ENCODE measurements at regions not wholly inside any gene's neighbourhood (a gene's known extent, or its start where the extent isn't known, plus 50 kb on each side); places are given as distances from the start of the nearest gene placed in this dataset.

DNA sequence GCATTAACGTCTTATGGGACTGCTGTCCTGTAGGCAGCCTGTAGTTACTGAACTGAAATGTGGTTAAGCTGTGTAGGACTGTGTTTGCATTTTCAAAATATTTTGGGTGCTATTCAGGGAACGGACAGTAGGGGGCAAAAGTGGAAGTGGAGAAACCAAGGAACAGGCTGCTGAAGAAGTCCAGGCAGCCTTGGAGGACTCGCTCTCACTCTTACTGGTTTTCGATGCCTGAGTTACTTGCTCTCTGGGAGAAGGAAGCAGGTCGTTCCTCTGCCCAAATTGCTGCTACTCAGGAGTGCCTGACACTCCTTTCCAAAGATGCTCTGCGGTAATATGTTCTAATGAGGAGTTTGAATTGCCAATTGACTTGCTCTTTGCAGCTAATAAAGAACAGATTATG, 64.5 kb upstream of the RBFOX1 start:
- ChIA-PET CTCF (interaction anchor here (0.6 kb wide), 1 partner anchor 1354 kb away, joined by 3 read pairs; no protein-coding TSS in a partner anchor), POLR2A (no interaction called here)
- DNase-seq (ENCODE audit: extremely low spot score): peak; percentile 54
- no peak for TF ChIP-seq TARDBP (IDR thresholded peaks at IDR 0.05)
- no peak for TF ChIP-seq HDGF (IDR thresholded peaks at IDR 0.05; ENCODE audit: borderline replicate concordance)
- TF ChIP-seq ZNF384 (IDR thresholded peaks at IDR 0.05): no peak
- no peak for TF ChIP-seq L3MBTL2 (conservative IDR thresholded peaks at IDR 0.05)
- TF ChIP-seq, protein P1, sequence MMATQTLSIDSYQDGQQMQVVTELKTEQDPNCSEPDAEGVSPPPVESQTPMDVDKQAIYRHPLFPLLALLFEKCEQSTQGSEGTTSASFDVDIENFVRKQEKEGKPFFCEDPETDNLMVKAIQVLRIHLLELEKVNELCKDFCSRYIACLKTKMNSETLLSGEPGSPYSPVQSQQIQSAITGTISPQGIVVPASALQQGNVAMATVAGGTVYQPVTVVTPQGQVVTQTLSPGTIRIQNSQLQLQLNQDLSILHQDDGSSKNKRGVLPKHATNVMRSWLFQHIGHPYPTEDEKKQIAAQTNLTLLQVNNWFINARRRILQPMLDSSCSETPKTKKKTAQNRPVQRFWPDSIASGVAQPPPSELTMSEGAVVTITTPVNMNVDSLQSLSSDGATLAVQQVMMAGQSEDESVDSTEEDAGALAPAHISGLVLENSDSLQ (IDR thresholded peaks at IDR 0.05): no peak
- TF ChIP-seq FOXA1 (IDR thresholded peaks at IDR 0.05): no peak
- no peak for TF ChIP-seq LEF1 (IDR thresholded peaks at IDR 0.05; ENCODE audit: borderline replicate concordance)

DNA sequence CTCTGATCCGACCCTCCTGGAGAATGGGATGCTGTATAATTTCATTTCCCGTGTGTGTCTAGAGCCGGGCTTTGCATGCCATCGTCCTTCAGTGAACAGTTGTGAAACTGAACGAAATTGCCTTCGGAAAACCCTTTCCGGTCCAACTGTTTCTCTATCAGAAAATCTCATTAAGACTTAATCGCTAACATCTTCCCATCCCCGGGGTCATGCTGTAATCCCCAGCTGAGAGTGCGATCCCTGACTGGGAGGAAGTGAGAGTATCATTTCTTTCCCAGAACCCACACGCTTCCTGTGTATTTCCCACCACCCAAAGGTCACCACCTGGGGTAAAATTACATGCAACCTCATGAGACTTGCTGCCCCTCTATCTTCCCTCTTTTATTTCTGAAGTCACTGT, 75.6 kb upstream of the RBFOX1 start:
- DNase-seq (ENCODE audit: extremely low spot score): no peak
- ChIA-PET CTCF (no interaction called here), POLR2A (no interaction called here)
- no peak for TF ChIP-seq TARDBP (IDR thresholded peaks at IDR 0.05)
- no peak for TF ChIP-seq LEF1 (IDR thresholded peaks at IDR 0.05; ENCODE audit: borderline replicate concordance)

DNA sequence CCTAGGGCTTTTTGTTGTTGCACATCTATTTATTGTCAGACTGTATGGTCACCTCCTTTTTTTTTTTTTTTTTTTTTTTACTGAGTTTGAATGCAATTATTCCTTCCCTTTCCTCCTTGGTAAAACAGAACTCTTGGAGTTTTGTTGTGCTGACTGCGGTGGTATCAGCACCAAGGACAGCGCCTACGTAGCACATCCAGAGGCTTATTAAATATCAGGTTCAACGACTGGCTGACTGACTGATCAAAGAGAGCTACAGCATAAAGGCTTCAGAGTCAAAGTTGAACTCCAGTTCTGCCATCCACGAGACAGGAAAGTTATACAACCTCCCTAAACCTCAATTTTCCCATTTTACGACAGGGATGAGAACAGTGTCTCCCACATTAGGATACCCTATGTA, 86.1 kb upstream of the RBFOX1 start:
- ChIA-PET POLR2A (no interaction called here), CTCF (no interaction called here)
- DNase-seq (ENCODE audit: extremely low spot score): no peak
- no peak for TF ChIP-seq L3MBTL2 (conservative IDR thresholded peaks at IDR 0.05)
- TF ChIP-seq NFRKB (IDR thresholded peaks at IDR 0.05): no peak
- no peak for TF ChIP-seq ELF4 (IDR thresholded peaks at IDR 0.05)
- no peak for TF ChIP-seq TARDBP (IDR thresholded peaks at IDR 0.05)
- no peak for TF ChIP-seq FOXK2 (IDR thresholded peaks at IDR 0.05)
- no peak for TF ChIP-seq FOXA1 (IDR thresholded peaks at IDR 0.05)
- no peak for TF ChIP-seq HDGF (IDR thresholded peaks at IDR 0.05; ENCODE audit: borderline replicate concordance)

DNA sequence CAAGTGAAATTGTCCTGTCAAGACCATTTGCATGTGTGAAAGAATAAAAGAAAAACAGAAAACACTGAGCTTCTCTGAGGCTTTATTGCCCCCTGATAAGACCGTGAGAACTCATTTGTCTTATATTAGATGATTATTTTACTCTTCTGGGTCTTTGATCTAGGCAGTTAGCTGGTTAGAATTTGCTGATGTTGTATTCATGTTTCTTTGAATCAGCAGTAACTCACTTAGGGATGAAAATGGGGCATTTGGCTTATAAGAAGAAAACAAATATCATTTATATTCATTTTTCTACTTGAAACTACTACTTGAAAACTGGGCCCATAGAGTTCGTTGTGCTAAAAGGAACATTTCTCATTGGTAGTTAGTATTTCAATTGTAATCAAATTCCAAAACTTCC, 93.1 kb upstream of the RBFOX1 start:
- CTCF ChIA-PET: no interaction called here
- TF ChIP-seq ELF4 (IDR thresholded peaks at IDR 0.05) (no peak), NFRKB (IDR thresholded peaks at IDR 0.05) (no peak), L3MBTL2 (conservative IDR thresholded peaks at IDR 0.05) (no peak), ARNT (IDR thresholded peaks at IDR 0.05) (no peak), LEF1 (IDR thresholded peaks at IDR 0.05; ENCODE audit: borderline replicate concordance) (no peak), FOXM1 (IDR thresholded peaks at IDR 0.05; ENCODE audit: borderline replicate concordance) (no peak), SP1 (IDR thresholded peaks at IDR 0.05) (no peak), BHLHE40 (IDR thresholded peaks at IDR 0.05; ENCODE audit: borderline replicate concordance) (no peak), CTBP1 (IDR thresholded peaks at IDR 0.05; ENCODE audit: borderline replicate concordance) (no peak), FOXA1 (IDR thresholded peaks at IDR 0.05) (no peak), TARDBP (IDR thresholded peaks at IDR 0.05) (no peak), ZNF384 (IDR thresholded peaks at IDR 0.05) (no peak), SUZ12 (IDR thresholded peaks at IDR 0.05) (no peak)
- TF ChIP-seq, protein P1 (IDR thresholded peaks at IDR 0.05): no peak
- POLR2A ChIA-PET: no interaction called here
- DNase-seq (ENCODE audit: extremely low spot score): no peak

DNA sequence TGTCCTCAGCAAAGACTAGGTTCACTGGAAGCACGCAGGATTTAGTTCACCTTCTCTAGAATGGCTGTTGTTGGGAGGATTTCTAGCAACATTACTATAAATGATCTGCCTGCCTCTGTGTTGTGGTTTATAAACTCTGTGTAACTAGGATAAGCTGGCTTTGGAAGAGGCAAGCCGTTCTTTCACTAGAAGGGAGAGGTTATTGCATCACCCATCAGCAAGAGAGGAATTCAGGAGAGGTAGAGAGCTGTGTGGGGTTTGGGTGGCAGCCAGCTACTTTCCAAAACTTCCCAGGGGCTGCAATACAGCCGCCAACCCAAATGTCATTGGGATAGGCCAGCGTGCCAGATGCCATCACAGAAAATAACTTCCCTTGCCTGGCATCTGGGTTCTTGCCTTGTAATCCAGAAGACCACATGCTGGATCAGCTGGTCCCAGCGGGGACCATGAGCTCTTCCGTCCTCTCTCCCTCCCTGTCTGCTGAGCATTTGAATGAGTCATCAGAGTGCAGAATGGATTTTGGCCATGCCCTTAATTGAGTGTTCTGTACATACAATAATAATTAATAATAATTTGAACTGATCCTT, 95.7 kb upstream of the RBFOX1 start:
- POLR2A ChIA-PET: no interaction called here
- CTCF ChIA-PET: no interaction called here
- TF ChIP-seq TARDBP (IDR thresholded peaks at IDR 0.05) (no peak), SUZ12 (IDR thresholded peaks at IDR 0.05) (no peak), HDGF (IDR thresholded peaks at IDR 0.05; ENCODE audit: borderline replicate concordance) (no peak), FOXM1 (IDR thresholded peaks at IDR 0.05; ENCODE audit: borderline replicate concordance) (no peak), LEF1 (IDR thresholded peaks at IDR 0.05; ENCODE audit: borderline replicate concordance) (no peak), FOXK2 (IDR thresholded peaks at IDR 0.05) (no peak), BHLHE40 (IDR thresholded peaks at IDR 0.05; ENCODE audit: borderline replicate concordance) (no peak), NFRKB (IDR thresholded peaks at IDR 0.05) (no peak)
- TF ChIP-seq, protein P1 (IDR thresholded peaks at IDR 0.05): no peak
- no peak for DNase-seq (ENCODE audit: extremely low spot score)

DNA sequence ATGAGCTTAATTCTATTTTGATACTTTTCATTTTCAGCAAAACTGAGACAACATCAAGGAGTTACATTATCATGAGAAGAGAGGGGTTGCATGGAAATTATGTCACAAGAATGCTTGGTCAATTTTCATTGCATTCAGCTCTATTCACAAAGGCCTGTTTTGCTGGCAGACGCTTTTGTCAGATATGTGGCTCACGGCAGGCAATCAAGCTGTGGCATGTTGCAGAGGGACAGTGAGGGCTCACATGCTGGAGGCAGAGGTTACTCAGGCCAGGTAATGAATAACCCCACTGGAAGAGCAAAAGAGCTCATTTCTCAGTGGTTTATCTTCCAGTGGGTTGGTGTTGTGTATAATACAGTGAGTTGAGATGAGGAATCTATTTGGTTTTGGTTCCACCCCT, 98.7 kb upstream of the RBFOX1 start:
- CTCF ChIA-PET: interaction anchor here (0.6 kb wide), 1 partner anchor 63 kb away, joined by 3 read pairs; no protein-coding TSS in a partner anchor

More for the DNA sequence above, 98.7 kb upstream of the RBFOX1 start:
- no peak for TF ChIP-seq FOXM1 (IDR thresholded peaks at IDR 0.05; ENCODE audit: borderline replicate concordance)
- TF ChIP-seq, protein P1 (IDR thresholded peaks at IDR 0.05): no peak
- no peak for TF ChIP-seq CTBP1 (IDR thresholded peaks at IDR 0.05; ENCODE audit: borderline replicate concordance)
- no peak for TF ChIP-seq L3MBTL2 (conservative IDR thresholded peaks at IDR 0.05)
- POLR2A ChIA-PET: no interaction called here
- no peak for DNase-seq (ENCODE audit: extremely low spot score)
